ENCODE measurements at regions not wholly inside any gene's neighbourhood (a gene's known extent, or its start where the extent isn't known, plus 50 kb on each side); places are given as distances from the start of the nearest gene placed in this dataset.

DNA sequence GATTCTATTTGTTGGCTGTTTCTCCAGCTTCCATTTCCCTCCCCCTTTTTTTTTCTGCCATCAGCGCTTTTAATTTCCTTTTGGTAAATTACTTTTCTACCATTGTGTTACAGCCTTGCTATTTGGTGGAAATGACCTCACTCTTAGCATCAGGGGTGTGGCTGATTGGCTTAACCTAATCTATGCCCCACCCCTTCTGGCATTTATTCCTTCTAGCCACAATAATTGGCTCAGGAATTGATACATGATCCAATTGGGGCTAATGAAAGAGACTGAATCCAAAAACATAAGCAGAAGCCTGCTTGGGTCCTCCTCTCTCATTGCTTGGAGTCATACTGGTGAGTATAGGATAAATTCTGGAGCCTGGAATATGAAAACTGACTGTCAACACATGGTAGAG, 402.4 kb upstream of the LRRC4C start:
- DNase-seq, result no peak

DNA sequence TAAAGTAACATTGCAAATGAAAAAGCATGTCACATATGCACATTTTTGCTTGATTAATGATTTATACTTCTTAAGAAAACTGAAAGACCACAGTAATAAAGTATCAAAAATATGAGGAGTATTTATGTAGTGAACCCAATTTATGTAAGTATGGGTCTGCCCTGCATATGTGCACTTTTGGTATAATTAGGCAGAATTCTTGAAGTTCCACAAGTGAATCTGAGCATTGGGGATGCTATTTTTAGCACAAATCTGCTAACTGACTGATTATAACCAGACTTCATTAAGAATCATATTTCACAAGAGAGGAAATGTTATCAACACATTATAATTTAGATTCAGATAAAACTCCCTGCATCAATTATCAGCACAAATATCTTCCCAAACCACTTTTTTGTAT, 407.1 kb upstream of the LRRC4C start:
- DNase-seq, result no peak

DNA sequence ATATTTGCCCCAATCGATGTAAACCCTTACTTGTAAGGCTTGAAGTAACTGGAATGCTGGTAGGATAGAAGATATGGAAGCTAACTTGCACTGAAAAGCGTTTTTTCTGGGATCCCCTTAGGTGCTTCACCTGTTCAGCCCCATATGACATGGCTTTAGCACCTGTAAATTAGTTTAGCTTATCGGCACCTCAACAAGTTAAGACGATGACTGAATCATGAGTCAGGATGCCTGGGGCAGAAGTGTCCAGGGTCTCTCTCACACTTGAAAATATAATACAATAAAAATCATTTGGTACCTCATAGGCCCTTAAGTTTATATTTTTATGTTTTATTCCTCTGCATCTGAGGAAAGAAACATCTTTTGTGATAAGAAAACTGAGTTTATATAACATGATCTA, 409.2 kb upstream of the LRRC4C start:
- DNase-seq, result no peak

DNA sequence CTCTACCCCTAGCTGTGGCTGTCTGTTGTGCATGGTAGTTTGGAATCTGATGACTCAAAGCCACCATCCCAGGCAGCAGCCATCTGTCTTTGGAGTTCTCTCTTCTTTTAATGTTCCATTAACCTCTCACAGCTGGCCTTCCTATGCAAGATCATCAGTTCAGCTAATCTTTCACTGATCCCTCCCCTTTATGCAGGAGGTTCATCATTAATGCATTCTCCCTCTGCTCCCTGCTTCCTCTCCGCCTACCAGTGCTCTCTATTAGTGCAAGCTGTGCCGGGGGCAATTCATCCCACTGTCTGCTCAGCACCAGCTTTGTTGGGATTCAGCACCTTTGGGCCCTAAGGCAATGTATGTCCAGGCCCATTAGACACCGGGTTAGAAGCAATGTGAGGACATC, 413.0 kb upstream of the LRRC4C start:
- no peak for DNase-seq

DNA sequence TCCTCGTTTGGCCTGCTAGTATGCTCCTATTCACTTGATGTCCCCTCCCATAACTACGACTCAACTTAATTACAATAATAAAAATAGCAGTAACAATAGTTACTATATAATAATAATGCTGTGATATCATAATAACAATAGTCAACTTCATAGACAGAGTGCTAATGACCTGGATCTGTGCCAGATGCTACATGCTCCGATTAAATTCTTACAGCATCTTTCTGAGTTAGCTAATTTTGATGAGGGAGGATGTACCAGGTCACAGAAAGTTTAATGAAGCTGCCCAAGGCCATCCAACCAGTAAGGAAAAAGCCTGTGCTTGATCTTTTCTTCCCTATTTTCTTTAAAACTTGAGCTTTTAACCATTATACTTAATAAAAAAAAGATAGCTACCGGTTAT, 413.4 kb upstream of the LRRC4C start:
- no peak for DNase-seq

DNA sequence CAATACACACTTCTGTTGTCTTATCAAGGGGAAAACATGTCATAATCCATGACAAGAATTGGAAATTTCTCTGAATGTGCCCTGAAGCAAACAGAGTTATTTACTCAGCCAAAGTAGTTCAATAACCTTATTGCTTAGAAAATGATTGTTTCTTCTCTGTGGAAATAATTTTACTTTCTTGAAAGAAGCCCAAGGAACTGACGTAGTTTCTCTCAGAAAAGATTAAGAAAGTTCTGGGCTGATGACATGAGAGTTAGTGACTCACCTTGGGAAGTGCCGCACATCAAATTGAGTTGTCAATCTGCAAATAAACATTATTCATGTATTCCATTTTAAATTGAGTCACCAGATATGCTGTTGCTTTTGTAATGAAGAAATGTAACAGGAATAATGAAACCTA, 418.6 kb upstream of the LRRC4C start:
- DNase-seq, result peak in 6 of 56 donors; percentile 0 to 45 (median 2)

DNA sequence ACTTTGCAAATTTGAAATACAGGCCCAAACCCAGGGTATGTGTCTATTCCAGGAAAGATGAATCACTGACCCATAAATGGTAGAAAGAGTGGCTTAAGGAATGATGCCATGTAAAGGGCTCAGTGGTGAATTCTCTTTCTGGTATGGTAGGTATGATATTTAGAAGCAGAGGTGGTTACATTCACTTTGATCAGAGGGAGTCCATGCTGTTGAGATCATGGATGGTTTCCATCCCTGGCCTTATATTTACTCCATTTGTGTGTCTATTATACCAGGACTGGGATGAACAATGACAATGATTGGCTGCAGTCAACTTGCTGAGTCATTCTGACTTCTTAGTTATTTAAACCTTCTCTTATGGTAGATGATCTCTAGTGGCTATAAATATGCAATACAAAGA, 419.8 kb upstream of the LRRC4C start:
- DNase-seq, result no peak

DNA sequence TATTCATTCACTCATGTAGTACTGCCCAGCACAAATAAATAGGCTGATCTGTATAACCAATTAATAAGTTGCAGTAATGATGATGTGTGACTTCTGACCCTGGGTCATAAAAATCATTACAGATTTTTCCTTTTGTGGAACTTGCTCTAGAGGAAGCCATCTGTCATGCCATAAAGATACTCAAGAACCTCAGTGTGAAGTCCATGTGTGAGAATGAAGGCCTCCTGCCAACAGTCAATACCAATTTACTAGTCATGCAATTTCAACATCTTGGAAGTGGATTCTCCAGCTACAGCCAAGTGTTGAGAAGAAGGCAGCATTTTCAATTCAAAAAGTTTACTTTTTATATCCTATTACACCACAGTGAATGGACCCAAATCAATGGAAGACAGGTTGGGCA, 435.6 kb upstream of the LRRC4C start:
- no peak for DNase-seq

DNA sequence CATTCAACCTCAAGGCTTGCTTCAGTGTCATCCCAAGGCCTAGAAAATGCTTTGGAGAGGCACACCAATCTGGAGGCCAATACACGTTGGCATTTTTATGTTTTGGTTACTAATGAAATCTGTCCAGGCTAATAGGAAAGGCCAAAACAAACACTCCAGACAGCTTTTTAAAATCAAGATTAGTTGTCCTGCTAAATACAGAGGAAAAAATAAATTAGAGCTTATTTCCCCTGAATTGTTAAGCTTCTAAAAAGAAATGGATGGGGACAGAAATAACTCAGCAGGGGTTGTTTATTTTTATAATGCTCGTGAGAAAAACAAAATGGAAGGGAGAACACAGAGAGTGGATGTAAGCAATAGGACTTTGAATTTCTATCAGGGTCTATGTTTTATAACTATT, 438.5 kb upstream of the LRRC4C start:
- no peak for DNase-seq

DNA sequence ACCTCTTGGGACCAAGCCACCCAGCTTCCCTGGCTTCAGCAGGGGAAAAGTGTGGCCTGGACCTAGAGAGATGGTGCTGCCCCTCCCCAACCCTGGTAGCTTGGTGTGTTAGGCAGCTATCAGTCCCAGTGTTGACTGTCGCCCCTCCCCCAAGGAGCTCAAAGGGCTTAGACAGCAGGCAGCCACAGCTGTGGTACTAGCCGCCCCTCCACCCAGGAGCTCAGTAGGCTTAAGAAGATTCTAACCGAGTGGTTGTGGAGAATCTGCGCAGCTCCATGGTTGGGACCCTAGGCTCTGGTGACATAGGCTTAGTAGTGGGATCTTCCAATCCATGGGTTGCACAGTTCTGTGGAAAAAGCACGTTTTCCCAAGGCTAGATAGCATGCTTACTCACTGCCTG, 458.4 kb upstream of the LRRC4C start:
- no peak for DNase-seq

DNA sequence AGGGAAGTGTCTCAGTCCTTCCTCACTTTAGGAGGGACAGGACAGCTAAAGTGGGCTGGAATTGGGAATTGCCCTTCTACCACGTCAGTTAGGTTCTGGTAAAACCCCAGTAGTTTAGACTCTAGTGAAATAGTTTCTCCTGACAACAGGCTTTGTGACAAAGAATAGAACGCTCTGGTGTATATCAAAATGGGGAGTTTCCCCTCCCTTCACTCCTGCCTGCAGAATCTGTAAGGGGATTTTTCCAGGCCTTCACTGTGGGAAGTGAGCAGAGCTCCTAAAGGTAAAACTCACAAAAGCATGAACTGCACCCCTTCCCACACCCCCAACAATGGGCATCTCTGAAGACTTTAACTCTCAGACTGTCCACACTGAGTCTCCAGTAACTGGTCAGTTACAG, 460.9 kb upstream of the LRRC4C start:
- DNase-seq, result no peak

DNA sequence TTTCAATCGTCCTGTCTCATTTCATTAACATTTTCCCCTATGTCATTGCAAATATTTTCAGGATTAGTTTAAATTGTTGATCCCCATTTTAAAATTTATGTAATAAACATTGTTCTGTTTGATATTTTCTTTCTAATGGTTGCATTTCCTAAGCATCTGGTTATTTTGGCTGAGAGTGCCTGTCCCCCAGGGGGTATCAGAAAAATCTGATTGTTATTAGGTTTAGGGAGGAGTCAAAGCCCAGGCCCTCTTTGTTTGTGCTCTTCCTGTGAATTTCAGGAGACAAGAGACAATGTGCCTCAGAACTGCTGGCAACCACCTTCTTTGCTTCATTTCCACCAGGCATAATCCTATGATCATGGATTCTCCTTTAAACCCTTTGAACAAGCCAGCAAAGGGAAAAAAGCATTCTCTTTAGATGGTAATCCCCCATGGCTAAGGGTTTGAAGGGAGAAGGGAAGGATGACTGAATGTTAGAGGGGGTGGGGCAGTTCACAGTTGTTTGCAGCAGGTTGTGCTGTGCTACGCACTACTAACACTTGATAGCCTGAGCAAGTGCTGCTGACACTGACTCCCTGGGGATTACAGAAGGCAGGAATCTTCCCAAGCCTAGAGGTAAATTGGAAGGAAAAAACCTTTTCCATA, 462.4 kb upstream of the LRRC4C start:
- no peak for DNase-seq

DNA sequence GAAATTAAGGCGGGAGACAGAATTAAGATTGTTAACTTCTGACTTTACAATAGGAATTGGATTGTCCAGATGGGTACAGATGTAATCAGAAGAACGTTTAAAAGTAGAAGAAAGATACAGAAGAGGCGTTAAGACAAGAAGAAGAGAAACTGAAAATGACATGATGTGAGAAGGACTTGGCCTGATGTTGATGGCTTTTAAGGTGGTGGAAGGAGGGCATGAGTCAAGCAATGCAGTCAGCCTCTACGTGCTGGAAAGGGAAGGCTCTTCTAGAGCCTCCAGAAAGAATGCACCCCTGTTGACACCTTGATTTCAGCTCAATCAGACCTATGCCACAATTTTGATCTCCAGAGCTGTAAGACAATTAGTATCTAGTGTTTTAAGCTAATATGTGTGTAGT, 466.9 kb upstream of the LRRC4C start:
- DNase-seq, result no peak

DNA sequence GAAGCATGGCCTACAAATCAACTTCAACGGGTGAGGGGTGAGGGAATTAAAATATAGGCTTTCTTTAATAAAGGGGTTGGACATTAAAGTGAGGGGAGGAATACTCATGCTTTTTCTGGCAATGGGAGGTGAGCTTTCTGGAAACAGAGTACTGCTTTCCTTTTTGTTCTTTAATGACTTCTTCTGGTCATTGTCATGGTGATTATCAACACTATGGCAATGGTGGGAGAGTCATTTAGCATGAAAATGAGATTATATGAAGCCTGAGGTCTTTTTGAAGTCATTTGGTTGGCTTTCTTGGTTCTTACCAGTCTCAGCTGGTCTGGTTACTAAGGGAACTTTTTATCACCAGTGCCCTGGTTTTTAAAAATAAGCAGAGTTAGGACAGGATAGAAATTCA, 475.8 kb upstream of the LRRC4C start:
- DNase-seq, result no peak

DNA sequence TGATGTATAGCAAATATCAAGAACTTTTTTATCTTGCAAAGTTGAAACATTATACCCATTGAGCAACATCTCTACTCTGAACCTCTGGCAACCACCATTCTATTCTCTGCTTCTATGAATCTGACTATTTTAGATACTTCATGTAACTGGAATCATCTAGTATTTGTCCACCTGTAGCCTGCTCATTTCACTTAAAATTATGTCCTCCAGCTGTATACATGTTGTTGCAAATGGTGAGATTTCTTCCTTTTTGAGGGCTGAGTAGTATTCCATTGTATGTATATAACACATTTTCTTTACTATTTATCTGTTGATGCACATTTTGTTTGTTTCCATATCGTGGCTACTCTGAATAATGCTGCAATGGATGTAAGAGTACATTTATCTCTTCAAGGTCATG, 476.3 kb upstream of the LRRC4C start:
- no peak for DNase-seq

DNA sequence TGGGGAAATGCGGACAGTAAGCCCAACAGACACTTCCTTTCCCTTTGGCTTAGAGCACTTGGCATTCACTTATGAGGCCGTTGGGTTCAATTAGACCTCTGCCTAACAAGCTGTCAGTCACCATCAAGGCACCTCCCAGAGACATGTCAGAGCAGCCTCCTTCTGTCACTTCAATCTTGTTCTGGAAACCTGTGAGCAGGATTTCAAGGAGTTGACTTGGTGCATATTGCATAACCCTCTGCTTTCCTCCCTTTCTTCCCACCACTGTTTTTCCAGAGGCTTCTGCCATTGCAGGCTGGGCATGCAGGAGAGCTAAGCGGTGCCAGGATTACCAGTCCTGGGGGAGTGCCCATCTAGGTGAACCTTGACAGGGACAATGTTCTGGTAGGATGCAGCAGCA, 484.2 kb upstream of the LRRC4C start:
- DNase-seq, result no peak

DNA sequence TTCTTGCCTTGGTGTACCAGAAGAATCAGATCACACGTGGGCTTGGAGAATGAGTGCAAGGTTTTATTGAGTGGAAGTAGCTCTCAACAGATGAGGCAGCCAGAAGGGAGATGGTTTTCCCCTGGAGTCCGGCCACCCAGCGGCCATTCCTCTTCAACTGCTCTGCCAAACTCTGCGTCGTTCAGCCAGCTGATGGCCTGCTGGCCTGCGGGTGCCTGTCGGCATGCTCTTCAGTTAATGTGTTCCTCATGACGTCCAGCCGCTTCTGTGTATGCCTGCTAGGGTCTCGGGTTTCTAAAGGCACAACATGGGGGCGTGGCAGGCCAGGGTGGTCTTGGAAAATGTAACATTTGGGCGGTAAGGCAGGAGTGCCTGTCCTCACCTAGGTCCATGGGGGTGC, 487.9 kb upstream of the LRRC4C start:
- no peak for DNase-seq

DNA sequence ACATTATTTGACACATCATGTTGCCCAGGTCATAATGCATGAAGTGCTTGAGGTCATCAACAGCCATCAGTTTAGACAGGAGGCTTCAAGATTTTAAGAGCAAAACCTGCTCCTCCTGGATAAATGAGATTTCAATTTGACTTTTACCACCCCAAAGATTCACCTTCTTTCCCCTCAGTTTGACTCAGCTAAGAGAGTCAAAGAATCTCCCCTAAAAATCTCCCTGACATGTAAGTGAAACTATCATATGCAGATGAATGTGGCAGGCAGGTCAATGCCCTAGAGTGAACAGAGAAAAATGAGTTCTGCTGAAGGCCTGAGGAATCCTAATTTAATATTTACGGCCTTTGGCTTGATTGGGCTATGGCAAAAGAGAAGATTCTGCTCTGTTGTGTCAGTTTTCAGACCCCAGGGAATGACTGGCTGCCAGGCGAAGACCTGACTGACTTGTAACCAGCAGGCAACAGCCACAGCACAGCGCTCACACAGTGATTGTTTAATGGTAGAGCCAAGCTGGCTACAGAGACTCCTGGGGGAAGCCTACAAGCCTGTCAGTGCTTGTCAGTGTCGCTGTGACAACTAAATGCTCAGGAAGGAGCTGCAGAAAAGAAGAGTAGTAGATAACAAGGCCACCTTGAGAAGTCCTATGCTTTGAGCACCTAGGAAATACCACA, 491.2 kb upstream of the LRRC4C start:
- no peak for DNase-seq

DNA sequence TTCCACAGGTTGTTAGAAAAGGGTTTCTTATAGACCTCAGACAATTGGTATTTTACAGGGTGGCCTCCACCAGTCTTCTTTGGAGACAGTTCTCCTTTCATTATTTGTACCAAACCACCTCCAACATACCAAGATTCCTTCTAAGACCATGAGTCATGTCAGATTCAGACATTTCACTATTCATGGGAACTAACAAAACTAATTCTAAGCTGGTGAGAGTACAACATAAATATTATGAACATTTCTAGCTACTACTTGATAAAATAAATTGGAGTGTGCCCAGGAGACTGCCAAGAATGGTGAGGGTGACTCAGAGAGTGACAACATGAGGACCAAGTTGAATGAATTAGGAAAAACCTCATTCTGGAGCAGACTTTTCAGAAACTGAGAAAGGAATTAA, 494.6 kb upstream of the LRRC4C start:
- no peak for DNase-seq

DNA sequence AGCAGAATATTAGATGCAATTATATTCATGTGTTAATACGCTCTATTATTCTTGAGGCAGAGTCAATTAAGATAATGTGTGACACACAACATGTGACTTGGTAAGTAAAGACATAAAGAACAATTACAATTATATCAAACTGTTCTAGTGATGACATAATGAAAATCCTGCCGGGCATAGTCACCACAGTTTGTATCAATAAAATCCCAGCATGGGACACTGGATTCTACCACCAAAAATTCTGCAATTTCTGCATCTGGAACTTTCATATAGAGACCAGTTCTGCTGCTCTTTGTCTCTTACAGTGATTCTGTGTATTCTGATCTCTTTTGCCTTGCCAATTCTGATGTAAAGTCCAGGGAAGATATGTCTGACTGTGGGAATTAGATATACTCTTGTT, 495.6 kb upstream of the LRRC4C start:
- no peak for DNase-seq

DNA sequence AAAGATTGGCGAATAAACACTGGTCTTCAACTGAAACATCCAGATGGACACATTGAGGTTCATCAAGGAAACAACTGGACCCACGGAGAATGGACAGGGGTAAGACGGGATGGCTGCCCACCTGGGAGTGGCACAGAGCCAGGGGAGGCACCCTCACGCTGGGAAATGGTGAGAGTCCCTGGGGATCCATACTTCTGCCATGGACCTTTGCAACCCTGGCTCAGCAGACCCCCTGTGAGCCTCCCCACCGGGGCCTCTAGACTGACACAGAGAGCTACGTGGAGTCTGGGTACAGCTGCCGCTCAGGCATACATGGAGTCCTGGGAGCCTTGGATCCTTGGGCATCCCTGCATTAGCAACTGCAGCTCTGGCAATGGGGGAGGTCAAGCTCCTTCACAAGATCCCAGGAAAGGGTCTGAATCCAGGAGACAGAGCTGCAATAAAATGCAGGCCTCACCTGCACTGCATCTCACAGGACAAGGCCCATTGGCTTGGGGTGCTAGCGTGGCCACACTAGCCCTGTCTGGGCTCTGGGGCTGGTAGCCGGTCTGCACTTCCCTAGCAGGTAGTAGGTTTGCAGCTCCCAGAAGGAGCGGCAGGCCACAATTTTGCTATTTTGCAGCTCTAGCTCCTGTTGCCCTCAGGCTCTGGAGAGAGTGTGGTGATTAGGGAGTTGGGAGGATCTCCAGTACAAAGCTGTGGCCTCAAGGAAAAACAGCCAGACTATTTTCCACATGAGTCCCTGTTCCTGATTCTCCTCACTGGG, 496.4 kb upstream of the LRRC4C start:
- no peak for DNase-seq

DNA sequence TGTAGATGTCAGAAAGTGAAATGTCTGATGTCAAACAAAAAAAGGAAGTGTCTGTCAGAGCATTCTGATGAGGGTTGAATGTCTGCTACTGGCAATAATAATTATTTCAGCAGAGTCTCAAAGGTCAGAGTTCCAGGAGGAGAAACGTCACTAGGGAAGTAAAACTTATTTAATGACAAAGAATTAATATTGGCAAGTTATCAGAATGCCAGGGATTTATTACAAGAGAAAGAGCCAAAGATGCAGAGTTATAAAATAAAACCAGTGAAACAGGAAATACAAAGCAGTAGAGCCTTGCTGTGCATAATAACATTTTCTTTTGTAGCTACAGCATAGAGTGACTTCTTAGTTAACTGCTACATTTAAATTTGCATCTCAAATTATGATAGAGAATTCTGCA, 504.0 kb upstream of the LRRC4C start:
- DNase-seq, result no peak

DNA sequence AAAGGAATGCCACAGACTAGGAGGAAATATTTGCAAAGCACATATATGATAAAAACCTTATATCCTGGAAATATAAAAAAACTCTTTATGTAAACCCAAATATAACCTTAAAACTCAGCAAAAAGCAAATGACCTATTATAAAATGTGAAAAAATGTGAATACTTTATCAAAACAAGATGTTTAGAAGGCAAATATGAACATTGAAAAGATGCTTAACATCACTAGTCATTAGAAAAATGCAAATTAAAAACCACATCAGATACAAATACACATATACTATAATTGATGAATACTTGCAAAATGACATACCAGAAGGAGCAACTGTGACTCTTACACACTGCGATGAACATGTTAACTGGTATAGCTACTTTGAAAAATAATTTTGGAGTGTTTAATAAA, 511.2 kb upstream of the LRRC4C start:
- DNase-seq, result no peak
